ENCODE measurements at regions not wholly inside any gene's neighbourhood (a gene's known extent, or its start where the extent isn't known, plus 50 kb on each side); places are given as distances from the start of the nearest gene placed in this dataset.

GRCh38 chr13:80547885-80548825 lies 207.2 kb upstream of the SPRY2 start:
- TF ChIP-seq CTCF (IDR thresholded peaks at IDR 0.05), result no peak
- no peak for TF ChIP-seq POLR2A (IDR thresholded peaks at IDR 0.05)
